ENCODE measurements at regions not wholly inside any gene's neighbourhood (a gene's known extent, or its start where the extent isn't known, plus 50 kb on each side); places are given as distances from the start of the nearest gene placed in this dataset.

GRCh38 chr21:22096314-22096713, 1098.1 kb downstream of the NCAM2 start:
- Histone ChIP-seq H3K9me3 (no peaks in the 10 kb centered on the region), H3K27ac (no peak overlapping the region), H3K27me3 (no peaks in the 10 kb centered on the region), H3K36me3 (no peaks in the 10 kb centered on the region), H3K9ac (ENCODE audit: low read depth in 2 of 2, low read length in 2 of 2) (no peak overlapping the region), H3K4me3 (no peak overlapping the region), H3K4me1 (no peaks in the 10 kb centered on the region)
- TF ChIP-seq CTCF (IDR thresholded peaks at IDR 0.05): no peak
- DNase-seq: no peak
- intact Hi-C loops (cut with DNase I): no loop called here

GRCh38 chr21:22106720-22107410, 1108.7 kb downstream of the NCAM2 start:
- Histone ChIP-seq H3K9ac (ENCODE audit: low read depth in 2 of 2, low read length in 2 of 2) (no peak overlapping the region), H3K4me3 (no peak overlapping the region), H3K36me3 (no peaks in the 10 kb centered on the region), H3K27me3 (no peaks in the 10 kb centered on the region), H3K9me3 (no peaks in the 10 kb centered on the region), H3K27ac (no peak overlapping the region), H3K4me1 (no peaks in the 10 kb centered on the region)
- TF ChIP-seq CTCF (IDR thresholded peaks at IDR 0.05): no peak
- intact Hi-C loops (cut with DNase I): no loop called here
- DNase-seq: no peak

DNA sequence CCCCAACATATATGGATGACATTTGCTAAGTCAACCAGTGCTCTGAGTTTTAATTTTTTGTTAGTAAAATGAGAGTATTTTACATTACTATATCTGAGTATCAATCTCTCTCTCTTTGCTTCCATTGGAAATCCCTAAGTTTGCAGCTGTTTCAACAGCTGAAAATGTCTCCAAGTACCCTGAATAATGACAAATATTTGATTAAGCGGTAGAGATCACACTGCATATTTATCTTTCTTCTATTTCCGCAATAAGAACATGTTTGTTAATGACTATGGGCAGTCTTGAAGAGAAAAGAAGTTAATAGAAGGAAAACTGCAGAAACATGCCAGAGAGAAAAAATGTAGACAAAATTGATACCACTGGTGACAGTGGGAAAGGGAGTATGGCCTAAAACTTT, 1117.5 kb downstream of the NCAM2 start:
- intact Hi-C loops (cut with DNase I): no loop called here
- H3K27me3 ChIP-seq: no peaks in the 10 kb centered on the region
- H3K9ac ChIP-seq (ENCODE audit: low read depth in 2 of 2, low read length in 2 of 2): no peak overlapping the region
- no peaks in the 10 kb centered on the region for H3K36me3 ChIP-seq
- no peak for TF ChIP-seq CTCF (IDR thresholded peaks at IDR 0.05)
- H3K9me3 ChIP-seq: no peaks in the 10 kb centered on the region
- no peak for DNase-seq
- H3K4me3 ChIP-seq: no peak overlapping the region
- H3K4me1 ChIP-seq: no peaks in the 10 kb centered on the region
- H3K27ac ChIP-seq: no peak overlapping the region

GRCh38 chr21:22120616-22121266, 1122.5 kb downstream of the NCAM2 start:
- intact Hi-C loops (cut with DNase I): no loop called here
- no peak for DNase-seq

DNA sequence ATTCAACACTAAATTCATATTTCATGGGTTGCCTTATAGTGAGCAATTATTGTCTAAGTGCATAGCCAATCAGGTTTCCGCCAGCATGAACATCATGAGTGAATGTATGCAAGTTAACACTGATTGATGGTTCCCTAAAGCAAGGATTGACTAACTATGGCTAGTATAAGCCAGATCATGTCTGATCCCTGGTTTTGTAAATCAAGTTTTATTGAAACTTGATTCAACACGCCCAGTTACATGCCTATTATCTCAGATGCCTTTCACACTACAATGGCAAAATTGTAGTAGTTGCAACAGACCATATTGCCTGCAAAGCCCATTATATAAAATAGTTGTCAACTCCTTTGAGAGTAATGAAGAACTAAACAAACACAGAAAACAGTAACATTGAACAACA, 1127.4 kb downstream of the NCAM2 start:
- Histone ChIP-seq H3K36me3 (no peaks in the 10 kb centered on the region), H3K9me3 (no peaks in the 10 kb centered on the region), H3K4me1 (no peaks in the 10 kb centered on the region), H3K4me3 (no peak overlapping the region), H3K9ac (ENCODE audit: low read depth in 2 of 2, low read length in 2 of 2) (no peak overlapping the region), H3K27ac (no peak overlapping the region), H3K27me3 (no peaks in the 10 kb centered on the region)
- intact Hi-C loops (cut with DNase I): no loop called here
- DNase-seq: no peak
- no peak for TF ChIP-seq CTCF (IDR thresholded peaks at IDR 0.05)

More at GRCh38 chr21:22120616-22121266, 1122.5 kb downstream of the NCAM2 start:
- Histone ChIP-seq H3K27ac (no peak overlapping the region), H3K4me3 (no peak overlapping the region), H3K27me3 (no peaks in the 10 kb centered on the region), H3K9me3 (no peaks in the 10 kb centered on the region), H3K36me3 (no peaks in the 10 kb centered on the region), H3K4me1 (no peaks in the 10 kb centered on the region), H3K9ac (ENCODE audit: low read depth in 2 of 2, low read length in 2 of 2) (no peak overlapping the region)
- no peak for TF ChIP-seq CTCF (IDR thresholded peaks at IDR 0.05)
